NCI-H82 treated with DMSO at 0.1 percent for 48 hours (cell line): ENCODE measurements at regions not wholly inside any gene's neighbourhood (a gene's known extent, or its start where the extent isn't known, plus 50 kb on each side); places are given as distances from the start of the nearest gene placed in this dataset.

ENCODE experiments used
- DNase-seq: peaks from one replicate; lab custom pipeline; 2025; ENCODE audit not compliant: unreplicated experiment; lab: John Stamatoyannopoulos, UW

GRCh38 chr2:150601280-150602038 is 114.0 kb upstream of the RND3 start:
- no peak for DNase-seq

GRCh38 chr2:150599889-150600288 is 112.4 kb upstream of the RND3 start:
- DNase-seq: no peak

DNA sequence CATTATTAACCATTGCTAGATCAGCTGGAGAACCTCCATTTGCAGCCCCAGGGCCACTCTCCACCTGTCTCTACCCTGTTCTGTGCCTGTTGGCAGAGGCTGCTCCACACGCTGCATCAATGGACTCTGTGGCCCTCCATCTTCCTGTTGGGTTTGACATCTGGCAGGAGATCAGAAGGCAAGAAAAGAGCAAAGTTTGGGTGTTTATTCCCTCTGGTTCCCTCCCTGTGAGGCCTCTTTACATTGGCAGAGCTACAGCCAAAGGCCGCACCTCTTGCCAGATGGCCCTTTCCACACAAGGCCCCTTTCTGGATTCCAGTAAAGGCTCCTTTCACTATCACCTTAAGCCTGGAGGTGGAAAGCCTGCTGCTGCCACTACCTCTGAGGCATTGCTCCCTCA is 110.9 kb upstream of the RND3 start:
- no peak for DNase-seq

GRCh38 chr2:150595803-150596470 is 108.5 kb upstream of the RND3 start:
- no peak for DNase-seq

GRCh38 chr2:150594299-150594698 is 106.8 kb upstream of the RND3 start:
- no peak for DNase-seq

GRCh38 chr2:150591496-150592285 is 104.2 kb upstream of the RND3 start:
- no peak for DNase-seq

DNA sequence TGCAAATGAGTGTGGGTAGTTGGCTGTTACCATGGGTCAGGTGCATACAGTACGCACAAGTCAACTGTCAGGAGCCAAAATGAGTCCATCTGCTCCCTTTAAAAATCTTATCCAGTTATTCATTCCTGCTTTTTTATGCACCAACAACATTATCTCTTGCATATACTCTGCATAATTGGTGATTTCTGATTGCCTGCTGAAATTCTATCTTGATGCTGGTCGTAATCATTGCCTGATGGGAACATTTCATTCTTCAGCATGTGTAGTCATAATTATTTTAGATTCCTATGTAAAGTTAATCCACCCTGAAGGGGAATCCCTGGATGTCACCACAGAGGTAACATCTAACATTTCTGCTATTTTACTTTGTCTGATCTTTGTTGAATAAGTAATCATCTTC is 102.2 kb upstream of the RND3 start:
- DNase-seq: no peak

DNA sequence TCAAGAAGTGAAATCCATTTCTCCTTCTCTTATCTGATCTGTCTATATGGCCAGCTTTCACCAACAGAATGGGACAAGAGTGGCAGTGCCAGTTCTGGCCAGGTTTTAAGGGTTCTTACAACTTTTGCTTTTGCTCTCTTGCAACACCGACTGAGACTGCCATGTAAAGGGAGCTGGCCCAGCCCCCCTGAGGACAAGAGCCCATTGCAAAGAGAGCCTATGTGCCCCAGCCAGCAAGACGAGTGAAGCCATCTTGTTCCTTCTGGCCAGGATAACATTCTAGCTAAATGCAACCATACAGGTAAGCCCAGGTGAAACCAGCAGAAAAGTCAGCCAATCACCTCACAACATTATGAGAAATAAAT is 101.0 kb upstream of the RND3 start:
- DNase-seq: no peak

- DNase-seq: no peak
Measured at GRCh38 chr2:150587547-150588505, 100.4 kb upstream of the RND3 start.

GRCh38 chr2:150586858-150587257 is 99.4 kb upstream of the RND3 start:
- DNase-seq: no peak

GRCh38 chr2:150585221-150585971 is 97.9 kb upstream of the RND3 start:
- DNase-seq: no peak

- DNase-seq: no peak
Measured at GRCh38 chr2:150584081-150584480, 96.6 kb upstream of the RND3 start.

GRCh38 chr2:150581717-150582472 is 94.4 kb upstream of the RND3 start:
- no peak for DNase-seq

GRCh38 chr2:150578481-150578880 is 91.0 kb upstream of the RND3 start:
- no peak for DNase-seq

- no peak for DNase-seq
Measured at GRCh38 chr2:150575861-150576260, 88.4 kb upstream of the RND3 start.

GRCh38 chr2:150572961-150573395 is 85.5 kb upstream of the RND3 start:
- DNase-seq: no peak

GRCh38 chr2:150572194-150572766 is 84.8 kb upstream of the RND3 start:
- no peak for DNase-seq

DNA sequence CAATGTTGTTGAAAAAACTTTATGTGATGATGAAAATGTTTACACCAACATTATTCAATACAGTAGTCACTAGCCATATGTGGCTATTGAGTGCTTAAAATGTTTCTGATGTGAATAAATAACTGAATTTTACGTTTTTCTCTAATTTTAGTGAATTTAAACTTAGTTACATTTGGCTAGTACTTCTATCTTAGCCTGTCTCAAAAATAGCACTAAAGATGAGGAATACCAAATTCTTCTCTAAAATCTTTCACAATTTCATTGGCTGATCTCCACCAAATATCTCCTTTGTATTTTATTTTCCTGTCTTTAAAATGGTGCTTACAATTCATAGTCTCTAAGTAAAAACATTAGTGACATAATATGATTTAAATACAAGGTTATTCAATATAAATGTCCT is 83.7 kb upstream of the RND3 start:
- no peak for DNase-seq

DNA sequence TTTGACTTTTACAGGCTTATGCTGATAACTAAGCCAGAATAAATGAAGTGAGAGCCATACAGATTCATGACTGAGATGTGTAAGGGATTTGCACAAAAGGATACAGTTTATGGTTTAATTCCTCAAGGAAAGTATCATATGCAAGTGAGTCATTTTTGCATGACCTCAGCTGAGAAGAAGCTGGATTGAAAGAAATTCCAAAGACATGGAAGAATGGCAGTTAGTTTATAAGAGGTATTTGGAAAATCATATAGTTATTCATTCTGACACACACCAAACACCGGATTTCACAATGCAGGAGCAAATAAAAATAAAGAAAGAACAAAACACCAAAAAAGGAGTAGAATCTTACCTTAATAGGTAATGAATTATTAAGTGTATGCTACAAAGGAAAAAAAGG is 83.2 kb upstream of the RND3 start:
- no peak for DNase-seq
